Activated CD8-positive, alpha-beta T cell treated with anti-CD3 and anti-CD28 coated beads for 36 hours (primary cell): ENCODE measurements at regions not wholly inside any gene's neighbourhood (a gene's known extent, or its start where the extent isn't known, plus 50 kb on each side); places are given as distances from the start of the nearest gene placed in this dataset.

Experiments used
- ATAC-seq: fragments of 200-7000 bp; cut with Tn5 transposase; one replicate; pipeline ENCODE4 v1.10.0; 2021; ENCODE audit warnings: mild to moderate bottlenecking, moderate library complexity
- CTCF ChIA-PET: fragments of 350-600 bp; sonication (Branson Sonifier 250); formaldehyde crosslinking; loops from one replicate; lab custom pipeline; 2021; ENCODE audit warnings: antibody characterized with exemption; lab: Charles Lee
- POLR2A ChIA-PET: fragments of 350-600 bp; sonication (Branson Sonifier 250); formaldehyde crosslinking; loops from one replicate; lab custom pipeline; 2021; ENCODE audit warnings: antibody characterized with exemption; lab: Charles Lee
- DNase-seq: peaks from one replicate; pipeline ENCODE4 v3.0.0-alpha.2; 2020
- H3K27ac Mint-ChIP-seq: one replicate; pipeline ENCODE4 v1.8.0; 2021; ENCODE audit warnings: mild to moderate bottlenecking, mixed read lengths
- H3K27me3 Mint-ChIP-seq: one replicate; pipeline ENCODE4 v1.8.0; 2021; ENCODE audit warnings: mixed read lengths
- H3K36me3 Mint-ChIP-seq: one replicate; pipeline ENCODE4 v1.8.0; 2021; ENCODE audit warnings: low read depth, mixed read lengths
- H3K4me1 Mint-ChIP-seq: one replicate; pipeline ENCODE4 v1.8.0; 2021; ENCODE audit warnings: low read depth, mixed read lengths
- H3K4me3 Mint-ChIP-seq: one replicate; pipeline ENCODE4 v1.8.0; 2021; ENCODE audit warnings: mild to moderate bottlenecking, moderate library complexity, mixed read lengths
- H3K9me3 Mint-ChIP-seq: one replicate; pipeline ENCODE4 v1.8.0; 2021; ENCODE audit warnings: mixed read lengths
- CTCF ChIP-seq: fragments of 200-600 bp; IDR thresholded peaks from one replicate; pipeline ENCODE4 v1.8.0; 2022; ENCODE audit warnings: antibody characterized with exemption, mild to moderate bottlenecking
- intact Hi-C: fragments of 100-400 bp; cut with micrococcal nuclease; formaldehyde crosslinking; loops from one replicate; pipeline ENCODE4 v1.10.0; 2022

- Mint-ChIP-seq H3K4me3 (no peak overlapping the region), H3K36me3 (no peaks in the 10 kb centered on the region), H3K27me3 (no peaks in the 10 kb centered on the region), H3K27ac (no peak overlapping the region), H3K9me3 (no peaks in the 10 kb centered on the region), H3K4me1 (no peaks in the 10 kb centered on the region)
- ChIA-PET POLR2A (no interaction called here), CTCF (no interaction called here)
- DNase-seq: no peak
- intact Hi-C loops: no loop called here
- no peak for TF ChIP-seq CTCF
- ATAC-seq: no peak
These were observed 621.4 kb downstream of the BRD1 start for GRCh38 chr22:49206281-49206680.

GRCh38 chr22:49205483-49205800 lies 622.2 kb downstream of the BRD1 start:
- intact Hi-C loops: no loop called here
- ChIA-PET CTCF (no interaction called here), POLR2A (no interaction called here)
- Mint-ChIP-seq H3K9me3 (no peaks in the 10 kb centered on the region), H3K36me3 (no peaks in the 10 kb centered on the region), H3K27ac (no peak overlapping the region), H3K4me3 (no peak overlapping the region), H3K27me3 (no peaks in the 10 kb centered on the region), H3K4me1 (no peaks in the 10 kb centered on the region)
- TF ChIP-seq CTCF: no peak
- ATAC-seq: no peak
- DNase-seq: no peak

GRCh38 chr22:49204599-49205482 lies 622.8 kb downstream of the BRD1 start:
- Mint-ChIP-seq H3K27me3 (no peaks in the 10 kb centered on the region), H3K4me3 (no peak overlapping the region), H3K27ac (no peak overlapping the region), H3K9me3 (no peaks in the 10 kb centered on the region), H3K4me1 (no peaks in the 10 kb centered on the region), H3K36me3 (no peaks in the 10 kb centered on the region)
- intact Hi-C loops: no loop called here
- no peak for DNase-seq
- CTCF ChIA-PET: no interaction called here
- no peak for TF ChIP-seq CTCF
- no peak for ATAC-seq
- POLR2A ChIA-PET: no interaction called here

- no peak for DNase-seq
- H3K27me3 Mint-ChIP-seq: no peaks in the 10 kb centered on the region
- H3K9me3 Mint-ChIP-seq: no peaks in the 10 kb centered on the region
- H3K4me1 Mint-ChIP-seq: no peaks in the 10 kb centered on the region
- intact Hi-C loops: no loop called here
- POLR2A ChIA-PET: no interaction called here
- no peak for ATAC-seq
- H3K27ac Mint-ChIP-seq: no peak overlapping the region
- no peak for TF ChIP-seq CTCF
- CTCF ChIA-PET: no interaction called here
- no peak overlapping the region for H3K4me3 Mint-ChIP-seq
- H3K36me3 Mint-ChIP-seq: no peaks in the 10 kb centered on the region
These were observed 623.6 kb downstream of the BRD1 start for GRCh38 chr22:49203859-49204598.
